ENCODE measurements at regions not wholly inside any gene's neighbourhood (a gene's known extent, or its start where the extent isn't known, plus 50 kb on each side); places are given as distances from the start of the nearest gene placed in this dataset.

- Histone ChIP-seq H3K36me3 (ENCODE audit: control insufficient read depth in 2 of 4, insufficient read depth in 4 of 4, low read length in 3 of 4) (no peaks in the 10 kb centered on the region), H3K4me2 (ENCODE audit: insufficient read depth in 1 of 2, low read depth in 2 of 2, low read length in 2 of 2) (no peak overlapping the region), H2BK120ac (replicated peaks; ENCODE audit: low read depth, low read length) (no peak overlapping the region), H2BK12ac (ENCODE audit: low read depth, low read length) (0 out of 2 replicates have a peak overlapping the region, but pooled peaks have one; percentile 9), H3K79me2 (ENCODE audit: control insufficient read depth in 1 of 2, insufficient read depth in 2 of 2, low read length in 2 of 2) (no peaks in the 10 kb centered on the region), H4K5ac (ENCODE audit: insufficient read length, low read depth, low read length) (no peak overlapping the region), H3K4me3 (ENCODE audit: extremely low read depth in 1 of 4, insufficient read depth in 2 of 4, low read depth in 3 of 4, low read length in 4 of 4) (no peak overlapping the region), H3K27me3 (replicated peaks in 1 of 4; ENCODE audit: control insufficient read depth in 3 of 4, extremely low read depth in 1 of 4, insufficient read depth in 3 of 4, low read length in 3 of 4) (no peaks in the 10 kb centered on the region; a peak in 1 of 7 replicates), H3K18ac (ENCODE audit: extremely low read depth, low read length) (no peak overlapping the region), H2BK15ac (ENCODE audit: low read length) (no peak overlapping the region), H4K91ac (replicated peaks; ENCODE audit: insufficient read length, low read length) (no peak overlapping the region), H4K8ac (ENCODE audit: extremely low read depth, insufficient read depth, low read length) (no peak overlapping the region), H3K23me2 (ENCODE audit: low read depth, low read length) (peaks cover 10% of the 10 kb centered on the region; the same call in 1 of the 2 replicates), H2BK20ac (ENCODE audit: low read length) (no peak overlapping the region), H3K4me1 (replicated peaks in 1 of 4; ENCODE audit: control insufficient read depth in 3 of 4, insufficient read depth in 4 of 4, low read length in 3 of 4) (no peaks in the 10 kb centered on the region), H3K23ac (ENCODE audit: insufficient read length) (no peak overlapping the region), H2AFZ (ENCODE audit: low read length) (no peak overlapping the region), H3K14ac (ENCODE audit: insufficient read length) (no peak overlapping the region), H2AK5ac (ENCODE audit: low read depth, low read length) (no peak overlapping the region), H2BK5ac (ENCODE audit: low read depth, low read length) (no peak overlapping the region), H3K9ac (replicated peaks in 1 of 4; ENCODE audit: extremely low read depth in 1 of 4, low read depth in 3 of 4, low read length in 3 of 4) (no peak overlapping the region), H3K4ac (replicated peaks; ENCODE audit: insufficient read length, low read depth, low read length) (no peak overlapping the region), H3K56ac (replicated peaks; ENCODE audit: insufficient read length, low read depth, low read length) (no peak overlapping the region), H4K20me1 (replicated peaks in 1 of 2; ENCODE audit: control insufficient read depth in 1 of 2, insufficient read depth in 2 of 2, low read length in 2 of 2) (peaks cover 0 to 6% of the 10 kb centered on the region in 2 experiments), H3K79me1 (ENCODE audit: low read depth, low read length) (peaks cover 3% of the 10 kb centered on the region; the same call in 1 of the 2 replicates), H3K27ac (ENCODE audit: low read depth, low read length) (no peak overlapping the region), H3K9me3 (ENCODE audit: insufficient read depth in 2 of 2, low read depth in 1 of 2, low read length in 1 of 2) (no peaks in the 10 kb centered on the region)
- TF ChIP-seq NANOG (IDR thresholded peaks at IDR 0.05; ENCODE audit: insufficient read depth, low read depth, low read length, poor library complexity, severe bottlenecking) (no peak), KDM1A (IDR thresholded peaks at IDR 0.05; ENCODE audit: borderline replicate concordance, low read length) (no peak), MAFK (IDR thresholded peaks at IDR 0.05; ENCODE audit: low read depth, low read length) (no peak), SIN3A (conservative IDR thresholded peaks at IDR 0.05 in 1 of 2, IDR thresholded peaks at IDR 0.05 in 1 of 2; ENCODE audit: low read depth in 1 of 2, low read length in 2 of 2) (no peak), POLR2AphosphoS5 (IDR thresholded peaks at IDR 0.05; ENCODE audit: low read depth, low read length) (no peak), JUND (IDR thresholded peaks at IDR 0.05; ENCODE audit: low read length) (no peak), TAF7 (optimal IDR thresholded peaks at IDR 0.05; ENCODE audit: borderline replicate concordance, low read depth, low read length) (no peak), ASH2L (IDR thresholded peaks at IDR 0.05; ENCODE audit: low read length) (no peak), NRF1 (IDR thresholded peaks at IDR 0.05; ENCODE audit: low read depth, low read length) (no peak)
- FAIRE-seq = no peak
- 80% methylated on average over 14 of the region's 16 CpGs; no CpG with 5 or more reads in 1 of the 2 experiments for WGBS, 2 experiments (ENCODE audit: extremely low coverage in 1 of 2, insufficient coverage in 1 of 2, insufficient read length in 1 of 2, insufficient replicate concordance in 2 of 2, low coverage in 1 of 2, low lambda C conversion rate in 2 of 2, missing lambda C conversion rate in 1 of 2)
- ChIA-PET POLR2A (ENCODE audit: partially characterized antibody) (no interaction called here), CTCF (ENCODE audit: partially characterized antibody) (interaction anchor here (0.9 kb wide), 1 partner anchor 14 kb away, joined by 3 read pairs; no protein-coding TSS in a partner anchor)
- DNase-seq (ENCODE audit: low read depth in 1 of 2, low spot score in 2 of 2) = peak in 1 of 2 experiments; percentile 31
Measured at GRCh38 chr13:111944171-111944583, 122.8 kb upstream of the SOX1 start.
